ENCODE measurements at regions not wholly inside any gene's neighbourhood (a gene's known extent, or its start where the extent isn't known, plus 50 kb on each side); places are given as distances from the start of the nearest gene placed in this dataset.

- Mint-ChIP-seq H3K4me1 (ENCODE audit: unreplicated experiment) (peaks cover 18% of the 10 kb centered on the region), H3K27ac (peak overlapping the region; percentile 63), H3K27me3 (no peaks in the 10 kb centered on the region), H3K36me3 (no peaks in the 10 kb centered on the region), H3K4me3 (no peak overlapping the region), H3K9me3 (no peaks in the 10 kb centered on the region)
- no peak for TF ChIP-seq CTCF (conservative IDR thresholded peaks at IDR 0.05)
- no peak for DNase-seq (ENCODE audit: extremely low spot score, unreplicated experiment)
Observed at GRCh38 chr10:88159127-88159829, 295.9 kb downstream of the PTEN start.

GRCh38 chr10:88161070-88161469, 297.6 kb downstream of the PTEN start:
- no peak for TF ChIP-seq CTCF (conservative IDR thresholded peaks at IDR 0.05)
- Mint-ChIP-seq H3K27ac (no peak overlapping the region), H3K4me1 (ENCODE audit: unreplicated experiment) (peaks cover 25% of the 10 kb centered on the region), H3K4me3 (no peak overlapping the region), H3K27me3 (no peaks in the 10 kb centered on the region), H3K9me3 (no peaks in the 10 kb centered on the region), H3K36me3 (no peaks in the 10 kb centered on the region)
- DNase-seq (ENCODE audit: extremely low spot score, unreplicated experiment), result no peak

GRCh38 chr10:88161756-88162155, 298.3 kb downstream of the PTEN start:
- no peak for DNase-seq (ENCODE audit: extremely low spot score, unreplicated experiment)
- Mint-ChIP-seq H3K36me3 (no peaks in the 10 kb centered on the region), H3K4me1 (ENCODE audit: unreplicated experiment) (peaks cover 25% of the 10 kb centered on the region), H3K27ac (no peak overlapping the region), H3K4me3 (no peak overlapping the region), H3K27me3 (no peaks in the 10 kb centered on the region), H3K9me3 (no peaks in the 10 kb centered on the region)
- TF ChIP-seq CTCF (conservative IDR thresholded peaks at IDR 0.05), result no peak

- no peak overlapping the region for H3K27ac Mint-ChIP-seq
- H3K4me3 Mint-ChIP-seq, result no peak overlapping the region
- no peak for TF ChIP-seq CTCF (conservative IDR thresholded peaks at IDR 0.05)
- H3K4me1 Mint-ChIP-seq (ENCODE audit: unreplicated experiment), result peaks cover 24% of the 10 kb centered on the region
- no peak for DNase-seq (ENCODE audit: extremely low spot score, unreplicated experiment)
- H3K9me3 Mint-ChIP-seq, result no peaks in the 10 kb centered on the region
- H3K27me3 Mint-ChIP-seq, result no peaks in the 10 kb centered on the region
- no peaks in the 10 kb centered on the region for H3K36me3 Mint-ChIP-seq
Observed at GRCh38 chr10:88162852-88163251, 299.4 kb downstream of the PTEN start.

GRCh38 chr10:88163572-88163971, 300.1 kb downstream of the PTEN start:
- TF ChIP-seq CTCF (conservative IDR thresholded peaks at IDR 0.05), result no peak
- Mint-ChIP-seq H3K4me3 (no peak overlapping the region), H3K4me1 (ENCODE audit: unreplicated experiment) (peaks cover 17% of the 10 kb centered on the region), H3K9me3 (no peaks in the 10 kb centered on the region), H3K27me3 (no peaks in the 10 kb centered on the region), H3K36me3 (no peaks in the 10 kb centered on the region), H3K27ac (no peak overlapping the region)
- no peak for DNase-seq (ENCODE audit: extremely low spot score, unreplicated experiment)

Measured in type B pancreatic cell (in vitro differentiated cells).